ENCODE measurements at regions not wholly inside any gene's neighbourhood (a gene's known extent, or its start where the extent isn't known, plus 50 kb on each side); places are given as distances from the start of the nearest gene placed in this dataset.

DNA sequence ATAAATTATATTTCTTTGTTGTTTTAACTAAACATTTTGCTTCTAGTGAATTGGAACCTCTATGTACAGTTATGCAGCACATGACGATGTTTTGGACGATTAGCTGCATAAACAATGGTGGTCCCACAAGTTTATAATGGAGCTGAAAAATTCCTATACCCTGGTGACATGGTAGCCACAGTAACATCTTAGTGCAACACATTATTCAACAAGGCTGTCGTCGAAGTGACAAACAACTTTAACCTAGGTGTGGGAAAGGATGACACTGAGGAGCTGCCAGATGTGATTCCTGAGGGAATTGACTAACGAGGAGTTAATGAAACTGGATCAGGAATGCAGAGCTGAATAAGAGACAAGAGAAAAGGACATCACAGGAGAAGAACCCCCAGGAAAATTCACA, 588.9 kb upstream of the EPHA6 start:
- Histone ChIP-seq H2AFZ (ENCODE audit: low read depth, low read length) (no peak overlapping the region), H3K79me2 (ENCODE audit: control insufficient read depth, insufficient read depth, low read length) (no peaks in the 10 kb centered on the region), H3K9me1 (ENCODE audit: control insufficient read depth, insufficient read depth, low read length) (no peaks in the 10 kb centered on the region), H3K9me3 (replicated peaks; ENCODE audit: control insufficient read depth, insufficient read depth, low read depth, low read length) (no peaks in the 10 kb centered on the region), H3K4me1 (replicated peaks in 1 of 2; ENCODE audit: control insufficient read depth in 2 of 2, insufficient read depth in 2 of 2, low read length in 2 of 2) (no peaks in the 10 kb centered on the region), H3K36me3 (ENCODE audit: control insufficient read depth, insufficient read depth, low read length) (no peaks in the 10 kb centered on the region), H3K27ac (ENCODE audit: extremely low read depth, low read depth, low read length) (no peak overlapping the region), H3K9ac (ENCODE audit: insufficient read depth in 1 of 2, low read depth in 2 of 2, low read length in 2 of 2) (no peak overlapping the region), H3K4me3 (no peak overlapping the region), H3K4me2 (ENCODE audit: insufficient read depth, low read length) (no peak overlapping the region), H3K27me3 (ENCODE audit: control insufficient read depth in 2 of 2, insufficient read depth in 2 of 2, low read length in 2 of 2) (no peaks in the 10 kb centered on the region), H4K20me1 (replicated peaks; ENCODE audit: control insufficient read depth, insufficient read depth, low read length) (no peaks in the 10 kb centered on the region)
- ATAC-seq (no peak), FAIRE-seq (no peak), DNase-seq (ENCODE audit: extremely low read depth in 1 of 4, low spot score in 3 of 4) (no peak)
- TF ChIP-seq RCOR1 (IDR thresholded peaks at IDR 0.05; ENCODE audit: borderline replicate concordance in 1 of 2, low read depth in 2 of 2, low read length in 2 of 2) (no peak), BRD9 (IDR thresholded peaks at IDR 0.05; ENCODE audit: low read depth, partially characterized antibody) (no peak), EGR1 (conservative IDR thresholded peaks at IDR 0.05) (no peak), WHSC1 (IDR thresholded peaks at IDR 0.05; ENCODE audit: low read length) (no peak), ZBTB26 (CRISPR knock-in tag; IDR thresholded peaks at IDR 0.05) (no peak), PCBP2 (IDR thresholded peaks at IDR 0.05; ENCODE audit: low read depth, low read length, poor library complexity, severe bottlenecking) (no peak), KLF6 (CRISPR knock-in tag; IDR thresholded peaks at IDR 0.05; ENCODE audit: borderline replicate concordance) (no peak), MYC (IDR thresholded peaks at IDR 0.05; ENCODE audit: low read depth, low read length) (no peak), MYC (CRISPR knock-in tag; IDR thresholded peaks at IDR 0.05; ENCODE audit: borderline replicate concordance, low read depth) (no peak), CAMTA2 (CRISPR knock-in tag; conservative IDR thresholded peaks at IDR 0.05) (no peak), COPS2 (conservative IDR thresholded peaks at IDR 0.05) (no peak), NR2C2 (CRISPR knock-in tag; IDR thresholded peaks at IDR 0.05) (no peak), NR2C2 (tag; IDR thresholded peaks at IDR 0.05) (no peak), ATF1 (CRISPR knock-in tag; IDR thresholded peaks at IDR 0.05) (no peak), ATF1 (tag; IDR thresholded peaks at IDR 0.05) (no peak), BHLHE40 (IDR thresholded peaks at IDR 0.05; ENCODE audit: low read length) (no peak), E2F4 (CRISPR knock-in tag; IDR thresholded peaks at IDR 0.05; ENCODE audit: low read depth) (no peak)
- no TSS peak for BruUV-seq (replicated peaks)
- WGBS (ENCODE audit: insufficient coverage, low coverage, missing lambda C conversion rate), result 0% methylated on average over 4 of the region's 5 CpGs
- in situ Hi-C loops (cut with MboI), result no loop called here
- ChIA-PET POLR2A (no interaction called here), CTCF (ENCODE audit: low intra/inter-chr PET ratio) (no interaction called here)
- intact Hi-C loops (cut with micrococcal nuclease), result no loop called here

Measured in K562 (cell line).